ENCODE measurements at regions not wholly inside any gene's neighbourhood (a gene's known extent, or its start where the extent isn't known, plus 50 kb on each side); places are given as distances from the start of the nearest gene placed in this dataset.

- H3K4me1 ChIP-seq: no peaks in the 10 kb centered on the region
- no peak overlapping the region for H3K27ac ChIP-seq
- WGBS, 5 donors: 71 to 81% (median 73%) methylated on average over 5 of the region's 5 CpGs
- no peaks in the 10 kb centered on the region for H3K36me3 ChIP-seq
- no peaks in the 10 kb centered on the region for H3K27me3 ChIP-seq (replicated peaks in 1 of 7)
- H3K9me3 ChIP-seq: peaks cover 0 to 32% (median 14%) of the 10 kb centered on the region in 8 donors
- no peak for DNase-seq
- TF ChIP-seq POLR2AphosphoS5 (IDR thresholded peaks at IDR 0.05) (no peak), POLR2A (IDR thresholded peaks at IDR 0.05) (no peak)
- TF ChIP-seq, protein P1, sequence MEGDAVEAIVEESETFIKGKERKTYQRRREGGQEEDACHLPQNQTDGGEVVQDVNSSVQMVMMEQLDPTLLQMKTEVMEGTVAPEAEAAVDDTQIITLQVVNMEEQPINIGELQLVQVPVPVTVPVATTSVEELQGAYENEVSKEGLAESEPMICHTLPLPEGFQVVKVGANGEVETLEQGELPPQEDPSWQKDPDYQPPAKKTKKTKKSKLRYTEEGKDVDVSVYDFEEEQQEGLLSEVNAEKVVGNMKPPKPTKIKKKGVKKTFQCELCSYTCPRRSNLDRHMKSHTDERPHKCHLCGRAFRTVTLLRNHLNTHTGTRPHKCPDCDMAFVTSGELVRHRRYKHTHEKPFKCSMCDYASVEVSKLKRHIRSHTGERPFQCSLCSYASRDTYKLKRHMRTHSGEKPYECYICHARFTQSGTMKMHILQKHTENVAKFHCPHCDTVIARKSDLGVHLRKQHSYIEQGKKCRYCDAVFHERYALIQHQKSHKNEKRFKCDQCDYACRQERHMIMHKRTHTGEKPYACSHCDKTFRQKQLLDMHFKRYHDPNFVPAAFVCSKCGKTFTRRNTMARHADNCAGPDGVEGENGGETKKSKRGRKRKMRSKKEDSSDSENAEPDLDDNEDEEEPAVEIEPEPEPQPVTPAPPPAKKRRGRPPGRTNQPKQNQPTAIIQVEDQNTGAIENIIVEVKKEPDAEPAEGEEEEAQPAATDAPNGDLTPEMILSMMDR (IDR thresholded peaks at IDR 0.05 in 8 of 11, conservative IDR thresholded peaks at IDR 0.05 in 3 of 11): no peak
- intact Hi-C loops (cut with DNase I; ENCODE audit: low total_unique reads): no loop called here
- no peak overlapping the region for H3K4me3 ChIP-seq
These were observed 148.8 kb upstream of the SRD5A2 start for GRCh38 chr2:31729442-31730092.

- Histone ChIP-seq H3K9me3 (peaks cover 0 to 32% (median 14%) of the 10 kb centered on the region in 8 donors), H3K27me3 (replicated peaks in 1 of 7) (no peaks in the 10 kb centered on the region), H3K27ac (no peak overlapping the region), H3K4me1 (no peaks in the 10 kb centered on the region), H3K36me3 (no peaks in the 10 kb centered on the region), H3K4me3 (no peak overlapping the region)
- intact Hi-C loops (cut with DNase I; ENCODE audit: low total_unique reads): no loop called here
- TF ChIP-seq, protein P1 (IDR thresholded peaks at IDR 0.05 in 8 of 11, conservative IDR thresholded peaks at IDR 0.05 in 3 of 11): no peak
- TF ChIP-seq POLR2AphosphoS5 (IDR thresholded peaks at IDR 0.05) (no peak), POLR2A (IDR thresholded peaks at IDR 0.05) (no peak)
- DNase-seq: no peak
- 63 to 79% (median 72%) methylated on average over 2 of the region's 2 CpGs for WGBS, 5 donors
These were observed 148.3 kb upstream of the SRD5A2 start for GRCh38 chr2:31729065-31729439.

DNA sequence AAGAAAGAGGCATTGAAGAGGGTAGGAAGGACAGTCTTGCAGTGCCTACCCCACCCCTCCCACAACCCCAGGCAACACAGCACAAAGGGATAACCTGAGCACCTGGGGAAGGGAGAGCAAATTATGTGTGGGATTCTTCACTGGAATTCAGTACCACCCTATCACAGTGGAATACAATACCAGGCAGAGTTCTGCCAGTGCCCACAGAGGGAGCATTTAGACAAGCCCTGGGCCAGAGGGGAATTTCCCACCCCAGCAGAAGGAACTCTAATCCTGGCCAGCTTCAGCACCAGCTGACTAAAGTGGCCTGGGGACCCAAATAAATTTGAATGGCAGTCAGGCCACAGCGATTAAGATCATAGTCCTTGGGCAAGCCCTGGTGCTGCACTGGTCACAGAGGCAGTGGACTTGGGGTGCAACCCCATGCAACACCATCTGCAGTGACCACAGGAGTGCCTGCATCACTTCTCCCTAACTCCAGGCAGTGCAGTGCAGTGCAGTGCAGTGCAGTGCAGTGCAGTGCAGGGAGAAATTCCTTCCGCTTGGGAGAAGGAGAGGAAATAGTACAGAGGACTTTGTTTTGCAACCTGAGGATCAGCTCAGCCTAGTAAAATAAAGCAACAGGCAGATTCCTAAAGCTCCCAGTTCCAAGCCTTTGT lies 147.8 kb upstream of the SRD5A2 start:
- no peak overlapping the region for H3K27ac ChIP-seq
- intact Hi-C loops (cut with DNase I; ENCODE audit: low total_unique reads): no loop called here
- no peaks in the 10 kb centered on the region for H3K4me1 ChIP-seq
- no peak for DNase-seq
- H3K27me3 ChIP-seq (replicated peaks in 1 of 7): no peaks in the 10 kb centered on the region
- peaks cover 0 to 32% (median 15%) of the 10 kb centered on the region in 8 donors for H3K9me3 ChIP-seq
- no peaks in the 10 kb centered on the region for H3K36me3 ChIP-seq
- TF ChIP-seq, protein P1 (IDR thresholded peaks at IDR 0.05 in 8 of 11, conservative IDR thresholded peaks at IDR 0.05 in 3 of 11): no peak
- no peak for TF ChIP-seq POLR2A (IDR thresholded peaks at IDR 0.05)
- TF ChIP-seq POLR2AphosphoS5 (IDR thresholded peaks at IDR 0.05): no peak
- no peak overlapping the region for H3K4me3 ChIP-seq
- WGBS, 5 donors: 70 to 100% (median 89%) methylated on average over 2 of the region's 2 CpGs

DNA sequence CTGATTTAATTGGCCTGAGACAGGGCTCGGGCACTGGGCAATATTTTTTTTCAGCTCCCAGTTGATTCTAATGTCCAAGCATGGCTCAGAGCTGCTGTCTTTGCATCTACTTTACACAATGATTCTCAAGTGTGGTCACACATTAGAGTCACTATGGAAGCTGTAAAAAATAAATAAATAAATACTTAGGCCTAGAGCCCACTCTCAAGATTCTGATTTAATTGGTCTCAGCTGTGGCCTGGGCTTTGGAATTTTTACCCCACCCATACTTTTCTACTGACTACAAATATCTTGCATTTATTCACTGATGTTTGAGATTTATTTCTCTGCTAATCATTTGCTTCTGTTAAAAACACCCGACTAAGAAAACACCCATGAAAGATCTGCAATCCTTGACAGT lies 145.7 kb upstream of the SRD5A2 start:
- TF ChIP-seq, protein P1 (IDR thresholded peaks at IDR 0.05 in 8 of 11, conservative IDR thresholded peaks at IDR 0.05 in 3 of 11): no peak
- TF ChIP-seq POLR2AphosphoS5 (IDR thresholded peaks at IDR 0.05) (no peak), POLR2A (IDR thresholded peaks at IDR 0.05) (no peak)
- WGBS, 5 donors: 88 to 92% (median 91%) methylated on average over 2 of the region's 2 CpGs
- no peaks in the 10 kb centered on the region for H3K4me1 ChIP-seq
- no peaks in the 10 kb centered on the region for H3K27me3 ChIP-seq (replicated peaks in 1 of 7)
- H3K27ac ChIP-seq: no peak overlapping the region
- DNase-seq: no peak
- intact Hi-C loops (cut with DNase I; ENCODE audit: low total_unique reads): no loop called here
- peaks cover 0 to 30% (median 16%) of the 10 kb centered on the region in 8 donors for H3K9me3 ChIP-seq
- H3K4me3 ChIP-seq: no peak overlapping the region
- H3K36me3 ChIP-seq: no peaks in the 10 kb centered on the region

All from spleen (tissue), 11 donors.